OCI-LY3 (cell line): ENCODE measurements at regions not wholly inside any gene's neighbourhood (a gene's known extent, or its start where the extent isn't known, plus 50 kb on each side); places are given as distances from the start of the nearest gene placed in this dataset.

Experiments used
- EZH2phosphoT487 ChIP-seq: fragments of 200-600 bp; shearing (Covaris generic); IDR thresholded peaks from 2 replicates; pipeline ENCODE4 v1.6.1; 2018; ENCODE audit warnings: antibody characterized with exemption, mixed run types, low read depth
- TF ChIP-seq, protein P1 (sequence below): fragments of 200-600, 300-600 bp; sonication (generic); IDR thresholded peaks from 2 replicates; pipeline ENCODE4 v1.5.1; 2014; ENCODE audit warnings: antibody characterized with exemption, low read length, low read depth

GRCh38 chr3:110074095-110074494 is 736.7 kb upstream of the DPPA4 start:
- TF ChIP-seq, protein P1, sequence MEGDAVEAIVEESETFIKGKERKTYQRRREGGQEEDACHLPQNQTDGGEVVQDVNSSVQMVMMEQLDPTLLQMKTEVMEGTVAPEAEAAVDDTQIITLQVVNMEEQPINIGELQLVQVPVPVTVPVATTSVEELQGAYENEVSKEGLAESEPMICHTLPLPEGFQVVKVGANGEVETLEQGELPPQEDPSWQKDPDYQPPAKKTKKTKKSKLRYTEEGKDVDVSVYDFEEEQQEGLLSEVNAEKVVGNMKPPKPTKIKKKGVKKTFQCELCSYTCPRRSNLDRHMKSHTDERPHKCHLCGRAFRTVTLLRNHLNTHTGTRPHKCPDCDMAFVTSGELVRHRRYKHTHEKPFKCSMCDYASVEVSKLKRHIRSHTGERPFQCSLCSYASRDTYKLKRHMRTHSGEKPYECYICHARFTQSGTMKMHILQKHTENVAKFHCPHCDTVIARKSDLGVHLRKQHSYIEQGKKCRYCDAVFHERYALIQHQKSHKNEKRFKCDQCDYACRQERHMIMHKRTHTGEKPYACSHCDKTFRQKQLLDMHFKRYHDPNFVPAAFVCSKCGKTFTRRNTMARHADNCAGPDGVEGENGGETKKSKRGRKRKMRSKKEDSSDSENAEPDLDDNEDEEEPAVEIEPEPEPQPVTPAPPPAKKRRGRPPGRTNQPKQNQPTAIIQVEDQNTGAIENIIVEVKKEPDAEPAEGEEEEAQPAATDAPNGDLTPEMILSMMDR, result no peak
- TF ChIP-seq EZH2phosphoT487, result no peak
